Ishikawa (cell line): ENCODE measurements at regions not wholly inside any gene's neighbourhood (a gene's known extent, or its start where the extent isn't known, plus 50 kb on each side); places are given as distances from the start of the nearest gene placed in this dataset.

Experiments
- FOXM1 ChIP-seq: IDR thresholded peaks from 2 replicates; pipeline ENCODE4 v1.6.1; 2012; ENCODE audit warnings: low read depth, borderline replicate concordance
- NFIC ChIP-seq: IDR thresholded peaks from 2 replicates; pipeline ENCODE4 v1.6.1; 2012
- TAF1 ChIP-seq: IDR thresholded peaks from 2 replicates; pipeline ENCODE4 v1.6.1; 2012; ENCODE audit warnings: low read depth, mild to moderate bottlenecking
- TF ChIP-seq, protein P1 (sequence below): IDR thresholded peaks from 2 replicates; pipeline ENCODE4 v1.6.1; 2012; ENCODE audit warnings: low read depth, mild to moderate bottlenecking

DNA sequence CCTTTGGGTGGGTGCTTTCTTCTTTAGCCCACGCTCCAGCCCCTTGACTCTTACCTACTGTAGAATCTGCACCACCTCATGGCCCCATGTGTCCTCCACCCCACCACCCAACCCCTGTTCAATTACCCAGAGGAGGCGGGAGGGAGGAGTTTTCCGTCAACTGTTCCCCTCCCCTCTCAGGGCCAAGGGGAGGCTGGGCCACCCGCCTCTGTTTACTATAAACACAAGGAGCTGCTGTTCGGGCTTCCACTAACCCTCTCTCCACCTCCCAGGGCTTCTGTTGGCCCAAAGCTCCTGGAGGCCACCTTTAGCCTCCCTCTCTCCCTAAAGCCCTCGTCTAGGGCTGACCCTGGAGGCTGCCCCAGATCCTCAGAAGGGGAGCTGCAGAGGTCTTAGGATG lies 59.2 kb downstream of the FOXI1 start:
- TF ChIP-seq NFIC (no peak), FOXM1 (no peak), TAF1 (no peak)
- TF ChIP-seq, protein P1, sequence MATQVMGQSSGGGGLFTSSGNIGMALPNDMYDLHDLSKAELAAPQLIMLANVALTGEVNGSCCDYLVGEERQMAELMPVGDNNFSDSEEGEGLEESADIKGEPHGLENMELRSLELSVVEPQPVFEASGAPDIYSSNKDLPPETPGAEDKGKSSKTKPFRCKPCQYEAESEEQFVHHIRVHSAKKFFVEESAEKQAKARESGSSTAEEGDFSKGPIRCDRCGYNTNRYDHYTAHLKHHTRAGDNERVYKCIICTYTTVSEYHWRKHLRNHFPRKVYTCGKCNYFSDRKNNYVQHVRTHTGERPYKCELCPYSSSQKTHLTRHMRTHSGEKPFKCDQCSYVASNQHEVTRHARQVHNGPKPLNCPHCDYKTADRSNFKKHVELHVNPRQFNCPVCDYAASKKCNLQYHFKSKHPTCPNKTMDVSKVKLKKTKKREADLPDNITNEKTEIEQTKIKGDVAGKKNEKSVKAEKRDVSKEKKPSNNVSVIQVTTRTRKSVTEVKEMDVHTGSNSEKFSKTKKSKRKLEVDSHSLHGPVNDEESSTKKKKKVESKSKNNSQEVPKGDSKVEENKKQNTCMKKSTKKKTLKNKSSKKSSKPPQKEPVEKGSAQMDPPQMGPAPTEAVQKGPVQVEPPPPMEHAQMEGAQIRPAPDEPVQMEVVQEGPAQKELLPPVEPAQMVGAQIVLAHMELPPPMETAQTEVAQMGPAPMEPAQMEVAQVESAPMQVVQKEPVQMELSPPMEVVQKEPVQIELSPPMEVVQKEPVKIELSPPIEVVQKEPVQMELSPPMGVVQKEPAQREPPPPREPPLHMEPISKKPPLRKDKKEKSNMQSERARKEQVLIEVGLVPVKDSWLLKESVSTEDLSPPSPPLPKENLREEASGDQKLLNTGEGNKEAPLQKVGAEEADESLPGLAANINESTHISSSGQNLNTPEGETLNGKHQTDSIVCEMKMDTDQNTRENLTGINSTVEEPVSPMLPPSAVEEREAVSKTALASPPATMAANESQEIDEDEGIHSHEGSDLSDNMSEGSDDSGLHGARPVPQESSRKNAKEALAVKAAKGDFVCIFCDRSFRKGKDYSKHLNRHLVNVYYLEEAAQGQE, result no peak
